Heart left ventricle (tissue), 16 donors: ENCODE measurements at regions not wholly inside any gene's neighbourhood (a gene's known extent, or its start where the extent isn't known, plus 50 kb on each side); places are given as distances from the start of the nearest gene placed in this dataset.

ENCODE experiments used
- ATAC-seq, 4 donors: fragments of 200-7000 bp; cut with Tn5 transposase; one replicate each; pipeline ENCODE4 v1.9.1; 2020 to 2022; ENCODE audit warnings: moderate library complexity in 4 of 4, mild to moderate bottlenecking in 3 of 4, moderate number of reproducible peaks in 1 of 4
- DNase-seq, 5 donors: peaks; one replicate each; pipeline ENCODE4 v3.0.0-alpha.2; 2020
- H3K27ac ChIP-seq, 12 donors: fragments of 200-600 bp; sonication (generic) in 4 of 12; one replicate each; pipeline versions ENCODE4 v1.5.0 to v1.8.0; 2016 to 2022; ENCODE audit warnings: mild to moderate bottlenecking in 2 of 12
- H3K27me3 ChIP-seq, 9 donors: fragments of 200-600 bp; sonication (generic) in 2 of 9; one replicate each; pipeline versions ENCODE4 v1.5.1 to v1.8.0; 2016 to 2022; ENCODE audit warnings: mild to moderate bottlenecking in 3 of 9
- H3K36me3 ChIP-seq, 9 donors: fragments of 200-600 bp; sonication (generic) in 2 of 9; one replicate each; pipeline versions ENCODE4 v1.5.0 to v1.8.0; 2018 to 2022; ENCODE audit warnings: mild to moderate bottlenecking in 2 of 9
- H3K4me1 ChIP-seq, 12 donors: fragments of 200-600 bp; sonication (generic) in 4 of 12; one replicate each; pipeline versions ENCODE4 v1.5.0 to v1.8.0; 2016 to 2022; ENCODE audit warnings: mild to moderate bottlenecking in 3 of 12
- H3K4me3 ChIP-seq, 12 donors: fragments of 200-600 bp; sonication (generic) in 4 of 12; one replicate each; pipeline versions ENCODE4 v1.5.0 to v1.8.0; 2017 to 2022; ENCODE audit warnings: mild to moderate bottlenecking in 9 of 12, moderate library complexity in 4 of 12
- H3K9me3 ChIP-seq, 12 donors: fragments of 200-600 bp; sonication (generic) in 4 of 12; one replicate each; pipeline versions ENCODE4 v1.5.0 to v1.8.0; 2016 to 2022; ENCODE audit warnings: mild to moderate bottlenecking in 1 of 12
- CTCF ChIP-seq, 12 donors: fragments of 200-600 bp; sonication (generic) in 4 of 12; IDR thresholded peaks; one replicate each; pipeline versions ENCODE4 v1.5.0 to v1.8.0; 2018 to 2022; ENCODE audit warnings: antibody characterized with exemption in 12 of 12, mild to moderate bottlenecking in 5 of 12
- POLR2A ChIP-seq, 2 donors: fragments of 450-650 bp; IDR thresholded peaks; one replicate each; pipeline ENCODE4 v1.6.1; 2017; ENCODE audit warnings: antibody characterized with exemption in 2 of 2, mild to moderate bottlenecking in 2 of 2, moderate library complexity in 2 of 2
- WGBS, 4 donors: extraction: QIAGEN DNeasy Blood & Tissue Kit in 2 of 4; methylation state at CpG; one replicate each; pipeline versions ENCODE4 v1.1.5 to v1.1.7; 2013 to 2018; 5-methylcytosine and 5-hydroxymethylcytosine counted together
- intact Hi-C, 10 donors: fragments of 100-400 bp; cut with DNase I; formaldehyde crosslinking; loops; one replicate each; pipeline versions ENCODE4 v1.11.1 to v1.14.2; 2022
- donor health status: ischemic (EF 13 %, LVEDD 7.1; RV severe dilation, severe dysfunction).
- donor health status: healthy with polysubstance abuse.
- donor health status: DM: no; HTN: yes; CAD: no.
- donor health status: DM: no; HTN: no; CAD: no.
- donor health status: ischemic (EF 25% LVEDD 6.9; RV normal size, moderate dysfunction).
- donor health status: ischemic (EF 25% LVEDD 5.7; RV mildly dilated, moderate dysfunction).
- donor health status: healthy.
- donor health status: DM: yes; HTN: yes; CAD: no.
- donor health status: ischemic (EF 35%, LVEDD 5.7; RV mildly dilated, moderate dysfunction).
- donor health status: nonischemic (EF 11% LVEDD 7.7; RV severe dilation, severe dysfunction).
- donor health status: DM: yes; HTN: yes; CAD: no.
- donor health status: PGD.
- donor health status: ischemic (EF 29% LVEDD 5.4; RV normal size, mild dysfunction).
- donor health status: nonischemic (EF 23%, LVEDD 6.1; RV moderate dilation, normal function).

GRCh38 chr3:22608721-22609120 is 594.4 kb upstream of the UBE2E2 start:
- no peaks in the 10 kb centered on the region for H3K9me3 ChIP-seq
- H3K4me3 ChIP-seq = no peak overlapping the region
- intact Hi-C loops = no loop called here
- no peaks in the 10 kb centered on the region for H3K27me3 ChIP-seq
- DNase-seq (no peak), ATAC-seq (no peak)
- H3K4me1 ChIP-seq = peaks cover 0 to 5% (median 0%) of the 10 kb centered on the region in 12 donors
- WGBS, 4 donors = 87 to 91% (median 88%) methylated on average over 2 of the region's 2 CpGs
- TF ChIP-seq CTCF (IDR thresholded peaks at IDR 0.05) = no peak
- no peak for TF ChIP-seq POLR2A (IDR thresholded peaks at IDR 0.05)
- no peak overlapping the region for H3K27ac ChIP-seq
- no peaks in the 10 kb centered on the region for H3K36me3 ChIP-seq

GRCh38 chr3:22609139-22609538 is 594.0 kb upstream of the UBE2E2 start:
- H3K4me1 ChIP-seq = peaks cover 0 to 3% (median 0%) of the 10 kb centered on the region in 12 donors
- no peaks in the 10 kb centered on the region for H3K9me3 ChIP-seq
- no peak for TF ChIP-seq CTCF (IDR thresholded peaks at IDR 0.05)
- TF ChIP-seq POLR2A (IDR thresholded peaks at IDR 0.05) = no peak
- no peaks in the 10 kb centered on the region for H3K27me3 ChIP-seq
- H3K36me3 ChIP-seq = no peaks in the 10 kb centered on the region
- DNase-seq (no peak), ATAC-seq (no peak)
- no peak overlapping the region for H3K4me3 ChIP-seq
- intact Hi-C loops = no loop called here
- WGBS, 4 donors = 88 to 96% (median 89%) methylated on average over 1 of the region's 1 CpG
- H3K27ac ChIP-seq = no peak overlapping the region

GRCh38 chr3:22612927-22613326 is 590.2 kb upstream of the UBE2E2 start:
- Histone ChIP-seq H3K27ac (no peak overlapping the region), H3K4me3 (no peak overlapping the region), H3K36me3 (no peaks in the 10 kb centered on the region), H3K27me3 (no peaks in the 10 kb centered on the region), H3K4me1 (no peaks in the 10 kb centered on the region), H3K9me3 (no peaks in the 10 kb centered on the region)
- intact Hi-C loops = no loop called here
- TF ChIP-seq POLR2A (IDR thresholded peaks at IDR 0.05) (no peak), CTCF (IDR thresholded peaks at IDR 0.05) (no peak)
- 77 to 86% (median 81%) methylated on average over 4 of the region's 4 CpGs for WGBS, 4 donors
- DNase-seq (no peak), ATAC-seq (no peak)

- ATAC-seq = no peak
- no peak for TF ChIP-seq POLR2A (IDR thresholded peaks at IDR 0.05)
- no peak for TF ChIP-seq CTCF (IDR thresholded peaks at IDR 0.05)
- H3K9me3 ChIP-seq = no peaks in the 10 kb centered on the region
- no peaks in the 10 kb centered on the region for H3K27me3 ChIP-seq
- H3K4me3 ChIP-seq = no peak overlapping the region
- no peak for DNase-seq
- H3K4me1 ChIP-seq = no peaks in the 10 kb centered on the region
- H3K27ac ChIP-seq = no peak overlapping the region
- WGBS, 4 donors = 14 to 19% (median 17%) methylated on average over 2 of the region's 2 CpGs
- no peaks in the 10 kb centered on the region for H3K36me3 ChIP-seq
- intact Hi-C loops = no loop called here
Observed at GRCh38 chr3:22615790-22616189, 587.3 kb upstream of the UBE2E2 start.
